Hepatocyte (in vitro differentiated cells): ENCODE measurements at regions not wholly inside any gene's neighbourhood (a gene's known extent, or its start where the extent isn't known, plus 50 kb on each side); places are given as distances from the start of the nearest gene placed in this dataset.
A peak's percentile ranks its signal among the peaks of the same experiment; 100 is the strongest.

Experiments used
- DNase-seq: peaks from one replicate; pipeline ENCODE4 v3.0.0-alpha.2; 2016; ENCODE audit warnings: low spot score
- H2AFZ ChIP-seq: fragments of 200-600 bp; sonication (generic); 2 replicates; pipeline ENCODE4 v1.6.0; 2016; ENCODE audit warnings: antibody characterized with exemption, mild to moderate bottlenecking
- H3K27ac ChIP-seq: fragments of 200-600 bp; sonication (generic); 2 replicates; pipeline ENCODE4 v1.5.1; 2016; ENCODE audit warnings: mild to moderate bottlenecking
- H3K27me3 ChIP-seq: fragments of 200-600 bp; sonication (generic); 2 replicates; pipeline ENCODE4 v1.6.1; 2016
- H3K36me3 ChIP-seq: fragments of 200-600 bp; sonication (generic); replicated peaks from 2 replicates; pipeline ENCODE4 v1.5.1; 2016; ENCODE audit warnings: low read depth; ENCODE audit not compliant: insufficient read depth
- H3K4me1 ChIP-seq: fragments of 200-600 bp; sonication (generic); 2 replicates; pipeline ENCODE4 v1.5.1; 2016; ENCODE audit warnings: mild to moderate bottlenecking, moderate library complexity; ENCODE audit not compliant: insufficient read depth
- H3K4me2 ChIP-seq: fragments of 200-600 bp; sonication (generic); 2 replicates; pipeline ENCODE4 v1.6.0; 2016
- H3K4me3 ChIP-seq: fragments of 200-600 bp; sonication (generic); 2 replicates; pipeline ENCODE4 v1.5.1; 2016; ENCODE audit warnings: mild to moderate bottlenecking
- H3K79me2 ChIP-seq: fragments of 200-600 bp; sonication (generic); 2 replicates; pipeline ENCODE4 v1.6.0; 2017; ENCODE audit warnings: mild to moderate bottlenecking
- H3K9me2 ChIP-seq: fragments of 200-600 bp; sonication (generic); replicated peaks from 2 replicates; pipeline ENCODE4 v1.6.0; 2017; ENCODE audit warnings: mild to moderate bottlenecking; ENCODE audit not compliant: insufficient read depth
- H3K9me3 ChIP-seq: fragments of 200-600 bp; sonication (generic); 2 replicates; pipeline ENCODE4 v1.5.1; 2016; ENCODE audit warnings: low read depth, mild to moderate bottlenecking
- H4K20me1 ChIP-seq: fragments of 200-600 bp; sonication (generic); 2 replicates; pipeline ENCODE4 v1.6.0; 2016; ENCODE audit warnings: mild to moderate bottlenecking; ENCODE audit not compliant: insufficient read depth, poor library complexity, severe bottlenecking
- CTCF ChIP-seq: fragments of 200-600 bp; sonication (generic); IDR thresholded peaks from 2 replicates; pipeline ENCODE4 v1.5.1; 2016; ENCODE audit warnings: antibody characterized with exemption, mild to moderate bottlenecking; ENCODE audit not compliant: poor library complexity
- EZH2 ChIP-seq: fragments of 200-600 bp; sonication (generic); IDR thresholded peaks from 2 replicates; pipeline ENCODE4 v1.6.1; 2016; ENCODE audit warnings: antibody characterized with exemption, mild to moderate bottlenecking, borderline replicate concordance
- EZH2phosphoT487 ChIP-seq: fragments of 200-600 bp; sonication (generic); IDR thresholded peaks from one replicate; pipeline ENCODE4 v1.6.1; 2018; ENCODE audit warnings: antibody characterized with exemption, mild to moderate bottlenecking, low read depth, moderate library complexity; ENCODE audit not compliant: unreplicated experiment, severe bottlenecking
- WGBS: methylation state at CpG from one replicate; pipeline ENCODE4 v1.1.6; 2016; ENCODE audit warnings: low lambda C conversion rate; ENCODE audit errors: missing lambda C conversion rate; 5-methylcytosine and 5-hydroxymethylcytosine counted together

DNA sequence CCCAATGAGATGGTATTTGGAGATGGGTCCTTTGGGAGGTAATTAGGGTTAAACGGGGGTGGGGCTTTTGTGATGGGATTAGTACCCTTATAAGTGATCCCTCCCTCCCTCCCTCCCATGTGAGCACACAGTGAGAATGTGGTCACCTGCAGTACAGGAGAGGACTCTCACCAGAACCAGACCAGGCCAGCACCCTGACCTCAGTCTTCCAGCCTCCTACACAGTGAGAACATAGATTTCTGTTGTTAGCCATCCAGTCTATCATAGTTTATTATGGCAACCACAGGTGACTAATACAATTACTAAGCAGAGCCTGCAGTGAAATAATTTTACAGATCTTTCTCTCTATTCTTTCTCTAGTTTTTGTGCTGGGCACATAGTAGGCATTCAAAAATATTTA lies 137.7 kb upstream of the PKDCC start:
- no peak overlapping the region for H3K4me3 ChIP-seq
- no peaks in the 10 kb centered on the region for H3K36me3 ChIP-seq
- TF ChIP-seq CTCF: no peak
- TF ChIP-seq EZH2phosphoT487: no peak
- no peak for TF ChIP-seq EZH2
- H3K4me1 ChIP-seq: peaks cover 20% of the 10 kb centered on the region
- no peak overlapping the region for H2AFZ ChIP-seq
- H3K27me3 ChIP-seq: no peaks in the 10 kb centered on the region
- no peaks in the 10 kb centered on the region for H3K79me2 ChIP-seq
- no peak overlapping the region for H3K4me2 ChIP-seq
- WGBS: 92% methylated on average over 1 of the region's 1 CpG
- no peaks in the 10 kb centered on the region for H3K9me3 ChIP-seq
- no peak overlapping the region for H3K27ac ChIP-seq
- H4K20me1 ChIP-seq: no peaks in the 10 kb centered on the region
- no peak for DNase-seq
- no peaks in the 10 kb centered on the region for H3K9me2 ChIP-seq

GRCh38 chr2:41911033-41911432 lies 136.8 kb upstream of the PKDCC start:
- Histone ChIP-seq H3K4me3 (no peak overlapping the region), H3K27me3 (no peaks in the 10 kb centered on the region), H4K20me1 (no peaks in the 10 kb centered on the region), H3K4me2 (no peak overlapping the region), H3K79me2 (no peaks in the 10 kb centered on the region), H2AFZ (no peak overlapping the region), H3K9me2 (no peaks in the 10 kb centered on the region), H3K27ac (no peak overlapping the region), H3K4me1 (peaks cover 14% of the 10 kb centered on the region), H3K9me3 (no peaks in the 10 kb centered on the region), H3K36me3 (no peaks in the 10 kb centered on the region)
- 88% methylated on average over 3 of the region's 3 CpGs for WGBS
- DNase-seq: no peak
- TF ChIP-seq CTCF (no peak), EZH2 (no peak), EZH2phosphoT487 (no peak)

GRCh38 chr2:41912337-41912736 lies 135.5 kb upstream of the PKDCC start:
- H3K4me3 ChIP-seq: no peak overlapping the region
- WGBS: 94% methylated on average over 3 of the region's 3 CpGs
- TF ChIP-seq EZH2phosphoT487: no peak
- TF ChIP-seq CTCF: no peak
- no peak for TF ChIP-seq EZH2
- H3K27ac ChIP-seq: no peak overlapping the region
- H3K9me3 ChIP-seq: no peaks in the 10 kb centered on the region
- H3K27me3 ChIP-seq: no peaks in the 10 kb centered on the region
- no peaks in the 10 kb centered on the region for H3K9me2 ChIP-seq
- no peaks in the 10 kb centered on the region for H3K79me2 ChIP-seq
- no peaks in the 10 kb centered on the region for H4K20me1 ChIP-seq
- no peak for DNase-seq
- peaks cover 5% of the 10 kb centered on the region for H3K4me1 ChIP-seq
- H2AFZ ChIP-seq: no peak overlapping the region
- H3K36me3 ChIP-seq: no peaks in the 10 kb centered on the region
- no peak overlapping the region for H3K4me2 ChIP-seq

DNA sequence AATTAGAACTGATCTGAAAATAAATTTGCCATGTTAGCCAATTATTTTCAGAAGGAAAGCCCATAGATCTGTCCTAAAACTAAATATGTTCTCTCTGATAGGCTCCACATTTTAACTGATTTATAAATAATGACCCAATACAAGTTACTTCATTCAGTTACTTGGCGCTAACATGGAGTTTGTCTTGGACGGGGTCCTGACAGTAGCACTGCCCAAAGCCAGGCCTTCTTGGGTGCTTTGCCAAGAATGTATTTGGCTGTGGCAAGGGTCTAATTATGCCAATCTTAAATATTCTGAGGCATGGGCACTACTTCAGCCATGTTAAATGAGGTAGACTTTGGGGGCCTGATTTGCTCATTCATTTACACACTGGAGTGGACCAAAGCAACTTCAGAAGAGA lies 135.0 kb upstream of the PKDCC start:
- DNase-seq: no peak
- no peak overlapping the region for H2AFZ ChIP-seq
- no peaks in the 10 kb centered on the region for H3K79me2 ChIP-seq
- H3K4me1 ChIP-seq: peaks cover 3% of the 10 kb centered on the region
- no peaks in the 10 kb centered on the region for H4K20me1 ChIP-seq
- H3K27ac ChIP-seq: peak overlapping the region; percentile 79
- H3K27me3 ChIP-seq: no peaks in the 10 kb centered on the region
- no peaks in the 10 kb centered on the region for H3K36me3 ChIP-seq
- H3K4me3 ChIP-seq: no peak overlapping the region
- WGBS: 93% methylated on average over 2 of the region's 2 CpGs
- H3K9me2 ChIP-seq: no peaks in the 10 kb centered on the region
- H3K4me2 ChIP-seq: no peak overlapping the region
- no peak for TF ChIP-seq EZH2
- no peak for TF ChIP-seq CTCF
- no peak for TF ChIP-seq EZH2phosphoT487
- H3K9me3 ChIP-seq: no peaks in the 10 kb centered on the region
